Activated CD4-positive, alpha-beta T cell treated with anti-CD3 and anti-CD28 coated beads, Interleukin-2, Interleukin-6, amounts not matched to agents 100 ng/mL and 50 ng/mL, durations not matched to agents 16 hours and 8 hours (primary cell): ENCODE measurements at regions not wholly inside any gene's neighbourhood (a gene's known extent, or its start where the extent isn't known, plus 50 kb on each side); places are given as distances from the start of the nearest gene placed in this dataset.

Experiments used
- DNase-seq: peaks from one replicate; pipeline ENCODE4 v3.0.0-alpha.2; 2020

DNA sequence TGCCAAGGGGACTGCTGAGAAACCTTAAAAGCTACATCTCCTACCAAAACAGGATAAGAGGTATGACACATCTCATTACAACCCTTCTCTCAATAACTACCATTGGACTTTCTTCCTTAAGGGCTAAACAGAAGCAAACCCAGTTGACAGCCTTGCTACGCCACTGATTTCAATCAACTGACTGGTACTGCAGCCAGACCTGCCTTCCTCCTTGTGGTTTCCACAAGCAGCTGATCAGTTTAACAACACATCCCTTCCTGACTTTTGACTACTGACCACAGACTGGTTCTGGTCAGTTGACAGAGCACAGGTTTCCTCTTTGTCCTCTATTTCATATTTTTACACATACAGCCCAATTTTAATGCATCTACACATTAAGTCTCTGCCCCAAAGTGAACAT lies 108.8 kb downstream of the ADAMTS1 start:
- no peak for DNase-seq

DNA sequence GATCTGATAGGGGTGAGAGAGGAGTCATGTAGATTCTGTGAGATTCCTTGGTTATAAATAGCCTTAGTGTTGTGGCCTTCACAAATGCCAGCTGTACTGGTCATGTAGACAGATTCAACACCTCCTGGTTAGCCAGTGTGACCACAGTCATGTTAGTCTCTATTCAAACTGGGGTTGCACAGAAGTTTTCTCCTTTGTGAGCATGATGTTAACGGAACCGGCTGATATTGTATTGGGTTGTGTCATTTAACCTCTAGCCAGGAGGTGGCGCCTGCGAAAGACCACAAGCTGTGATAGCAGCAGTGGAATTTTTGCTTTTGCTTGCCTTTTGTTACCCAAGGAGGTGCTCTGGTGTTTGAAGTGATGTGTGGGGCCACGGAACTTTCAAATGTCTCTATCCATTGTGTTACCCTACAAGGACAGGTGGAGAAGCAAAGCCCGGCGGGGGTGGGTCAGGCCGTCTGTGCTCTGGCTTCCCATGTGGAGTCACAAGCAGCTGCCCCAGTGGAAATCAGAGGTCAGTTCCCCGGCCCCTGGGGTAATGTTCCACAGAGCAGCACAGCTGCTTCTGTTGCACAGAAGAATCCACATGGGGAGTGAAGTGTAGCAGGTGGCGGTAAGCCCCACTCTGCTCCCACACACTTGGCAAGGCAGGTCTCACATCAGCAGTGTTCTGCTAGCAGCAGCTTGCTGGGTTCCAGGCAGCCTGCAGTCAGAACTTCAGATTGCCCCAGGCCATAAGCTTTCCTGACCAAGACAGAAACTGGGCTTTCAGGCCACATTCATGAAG lies 112.6 kb downstream of the ADAMTS1 start:
- peak; percentile 31 for DNase-seq

DNA sequence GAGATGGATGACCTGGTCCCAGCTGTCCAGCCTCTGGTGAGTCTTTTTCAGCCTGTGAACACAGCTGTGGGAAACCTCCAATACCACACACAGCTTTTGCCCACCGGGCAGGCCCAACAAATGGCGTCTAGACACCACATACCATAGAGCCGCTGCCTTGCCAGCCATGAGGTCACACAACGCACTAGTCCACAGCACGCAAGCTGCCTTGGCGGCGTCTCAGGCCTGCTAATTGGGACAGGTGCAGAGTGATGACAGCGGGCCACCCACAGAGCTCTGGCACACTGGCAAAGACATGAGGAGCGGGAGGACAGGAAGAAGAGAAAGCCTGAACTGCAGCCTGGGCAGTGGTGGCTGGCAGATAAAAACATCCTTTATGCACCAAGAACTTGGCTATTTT lies 125.5 kb downstream of the ADAMTS1 start:
- DNase-seq: no peak

DNA sequence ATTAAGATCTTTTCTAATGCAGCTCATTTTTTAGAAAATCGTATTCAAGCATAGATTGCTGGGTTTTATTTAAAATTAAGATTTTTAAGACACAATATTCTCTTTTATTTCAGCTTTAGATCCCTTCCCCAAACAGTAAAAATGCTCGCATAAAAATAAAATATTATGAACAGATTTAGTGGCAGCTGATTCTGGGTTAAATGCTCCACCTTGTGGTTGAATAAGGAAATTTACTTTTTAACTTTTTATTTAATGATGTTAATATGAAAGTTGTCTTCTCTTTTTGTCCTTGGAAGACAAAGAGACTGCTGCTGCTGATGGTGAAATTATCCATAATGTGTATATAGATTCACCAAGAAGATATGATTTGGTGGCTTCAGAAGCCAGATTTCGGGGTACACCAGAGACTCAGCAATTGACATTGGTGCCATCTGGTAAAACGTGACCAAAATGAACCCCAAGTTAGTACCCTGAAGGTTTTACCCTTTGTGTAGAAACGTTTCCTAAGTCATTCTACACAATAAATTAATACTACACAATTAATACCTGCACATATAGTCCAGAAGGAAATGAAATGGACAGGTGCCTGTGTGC lies 128.0 kb downstream of the ADAMTS1 start:
- DNase-seq: peak; percentile 16

DNA sequence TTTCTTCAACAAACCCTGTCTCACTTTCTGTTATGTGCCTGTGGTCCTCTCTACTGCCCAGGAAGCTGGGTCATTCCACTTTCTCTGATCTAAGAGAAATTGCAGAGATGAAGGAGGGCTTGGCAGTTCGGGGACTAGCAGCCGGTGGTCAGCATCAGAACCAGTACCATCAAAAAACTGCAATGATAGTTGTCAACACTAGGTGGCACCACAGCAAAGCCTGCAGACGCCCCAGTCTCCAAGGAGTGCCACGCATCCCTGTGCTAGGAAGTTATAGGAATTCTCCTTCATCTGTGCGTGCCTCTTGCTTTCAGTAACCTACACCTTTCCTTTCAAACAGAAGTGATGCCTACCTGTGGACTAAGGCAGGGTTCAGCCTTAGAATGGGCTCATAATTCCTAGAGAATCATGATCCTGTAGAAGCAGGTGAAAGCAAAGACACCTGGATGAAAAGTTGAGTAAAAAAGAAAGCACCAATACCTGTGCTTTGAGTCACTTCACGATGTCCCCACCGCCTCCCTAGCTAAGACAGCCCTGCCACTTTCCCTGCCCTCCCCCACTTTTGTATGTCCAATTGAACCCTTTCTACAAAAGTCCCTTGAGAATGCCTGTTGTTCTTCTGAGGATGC lies 129.2 kb downstream of the ADAMTS1 start:
- DNase-seq: peak; percentile 42

DNA sequence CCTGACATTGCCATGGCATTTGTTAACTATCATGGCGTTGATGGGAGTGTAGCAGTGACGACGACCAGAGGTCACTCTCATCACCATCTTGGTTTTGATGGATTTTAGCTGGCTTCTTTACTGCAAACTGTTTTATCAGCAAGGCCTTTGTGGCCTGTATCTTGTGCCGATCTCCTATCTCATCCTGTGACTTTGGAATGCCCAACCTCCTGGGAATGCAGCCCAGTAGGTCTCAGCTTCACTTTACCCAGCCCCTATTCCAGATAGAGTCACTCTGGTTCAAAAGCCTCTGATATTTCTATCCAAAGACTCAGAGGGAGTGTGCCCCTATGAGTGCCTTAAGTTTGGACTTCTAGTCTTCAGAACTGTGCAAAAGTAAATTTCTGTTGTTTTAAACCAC lies 130.1 kb downstream of the ADAMTS1 start:
- DNase-seq: no peak

DNA sequence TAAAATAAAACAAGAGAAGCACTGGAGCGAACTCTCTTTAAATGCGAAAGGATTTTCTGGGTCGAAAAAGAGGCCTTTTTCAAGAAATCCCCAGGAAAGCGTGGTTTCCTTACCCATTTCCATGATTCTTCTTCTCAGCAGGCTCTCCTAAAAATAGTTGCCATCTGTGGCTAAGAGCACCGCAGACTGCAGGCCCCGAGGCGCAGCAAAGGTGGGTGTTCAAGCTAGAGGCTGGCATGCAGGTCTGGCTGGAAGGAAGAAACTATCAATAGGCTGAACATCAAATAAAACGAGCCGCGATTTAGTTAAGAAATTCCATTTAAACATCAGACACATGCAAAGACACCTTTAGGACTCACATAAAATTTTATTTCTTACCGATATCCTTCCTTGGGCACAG lies 135.1 kb downstream of the ADAMTS1 start:
- DNase-seq: no peak

DNA sequence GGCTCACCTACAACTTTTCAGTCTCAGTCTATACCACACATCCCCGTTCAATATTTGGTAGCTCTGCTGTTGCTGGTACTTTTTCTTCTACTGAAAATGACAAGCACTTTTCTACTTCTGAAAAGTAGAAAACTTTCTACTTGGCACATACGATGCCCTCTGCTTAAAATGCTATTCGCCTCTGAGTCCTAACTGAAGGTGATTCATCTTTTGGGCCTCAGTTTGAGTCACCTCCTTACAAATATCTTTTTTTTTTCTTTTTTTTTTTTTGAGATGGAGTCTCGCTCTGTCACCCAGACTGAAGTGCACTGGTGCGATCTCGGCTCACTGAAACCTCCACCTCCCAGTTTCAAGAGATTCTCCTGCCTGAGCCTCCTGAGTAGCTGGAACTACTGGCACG lies 136.0 kb upstream of the CYYR1 start:
- peak; percentile 5 for DNase-seq

DNA sequence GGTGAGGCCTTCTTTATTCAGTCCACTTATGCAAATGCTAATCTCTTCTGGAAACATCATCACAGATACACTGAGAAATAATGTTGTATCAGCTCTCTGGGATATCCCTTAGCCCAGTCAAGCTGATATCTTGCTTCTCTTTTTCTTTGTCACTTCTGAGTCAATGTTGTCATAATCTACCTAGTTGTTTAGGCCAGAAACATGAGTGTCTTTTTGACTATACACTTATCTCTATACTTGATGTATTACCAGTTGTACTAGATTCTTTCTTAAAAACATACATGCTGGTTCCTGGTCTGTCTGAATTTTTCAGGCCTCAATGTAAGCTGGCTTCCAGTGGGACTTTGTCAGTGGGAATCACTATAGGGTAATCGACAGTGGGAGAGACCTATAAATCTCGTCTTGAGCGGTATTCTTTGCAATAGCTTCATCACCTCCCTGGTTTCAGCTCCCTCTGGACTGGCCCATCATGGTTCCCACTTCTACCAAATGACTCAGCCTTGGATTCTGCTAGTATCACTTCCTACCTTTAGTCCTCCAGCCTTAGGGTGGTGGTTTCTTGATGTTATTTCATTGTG lies 135.2 kb upstream of the CYYR1 start:
- DNase-seq: no peak

DNA sequence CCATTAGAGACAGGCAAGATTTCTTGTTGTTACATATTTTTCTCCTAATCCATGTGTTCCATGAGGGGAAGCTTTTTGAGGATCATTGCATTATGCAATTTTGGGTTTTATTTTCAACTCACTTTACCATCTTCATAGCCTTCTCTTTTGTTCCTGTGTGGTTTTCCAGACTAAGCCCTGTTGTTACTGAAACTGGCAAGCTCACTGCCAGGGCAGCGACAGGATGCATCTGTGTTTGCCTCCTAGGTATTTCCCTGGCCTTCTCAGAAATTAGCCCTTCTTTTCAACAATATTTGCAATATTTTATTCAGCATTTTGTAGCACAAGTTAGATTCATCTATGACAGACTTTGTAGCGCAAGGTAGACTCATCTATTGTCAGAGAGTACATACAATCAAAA lies 134.2 kb upstream of the CYYR1 start:
- no peak for DNase-seq

DNA sequence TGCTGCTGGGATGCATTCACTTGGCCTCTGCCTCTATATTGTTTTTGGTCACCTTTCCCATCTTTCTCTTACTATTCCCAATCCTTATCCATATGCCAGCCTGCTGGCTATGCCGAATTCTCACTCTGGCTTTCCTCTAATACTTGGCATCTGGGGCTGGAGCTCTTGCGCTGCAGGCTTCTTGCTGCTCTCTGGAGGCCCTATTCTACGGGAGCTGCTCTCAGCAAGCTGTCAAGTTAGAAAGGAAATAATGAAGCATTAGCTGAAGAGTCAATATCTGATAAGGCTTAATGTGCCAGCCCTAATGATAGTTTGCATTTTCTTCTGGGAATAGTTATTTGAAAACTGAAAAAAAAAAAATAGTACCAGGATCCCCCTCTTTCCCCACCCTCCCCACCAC lies 125.3 kb upstream of the CYYR1 start:
- no peak for DNase-seq

DNA sequence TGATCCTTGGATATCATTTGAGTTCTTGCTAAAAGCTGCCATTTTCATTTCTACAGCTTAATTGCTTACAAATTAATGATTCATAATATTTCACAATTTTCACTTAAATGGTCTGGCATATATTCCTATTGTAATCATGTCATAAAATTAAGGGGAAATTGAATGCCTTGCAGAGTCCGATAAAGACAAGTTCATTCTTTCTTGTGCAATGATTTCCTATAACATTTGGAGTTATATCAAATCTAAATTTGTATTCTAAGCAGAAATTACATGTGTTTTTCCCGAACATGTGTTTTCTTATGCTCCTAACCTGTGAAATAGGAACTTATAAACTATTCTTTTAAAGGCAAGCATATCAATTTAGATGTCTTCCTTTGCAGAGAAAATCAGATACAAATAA lies 118.3 kb upstream of the CYYR1 start:
- no peak for DNase-seq

DNA sequence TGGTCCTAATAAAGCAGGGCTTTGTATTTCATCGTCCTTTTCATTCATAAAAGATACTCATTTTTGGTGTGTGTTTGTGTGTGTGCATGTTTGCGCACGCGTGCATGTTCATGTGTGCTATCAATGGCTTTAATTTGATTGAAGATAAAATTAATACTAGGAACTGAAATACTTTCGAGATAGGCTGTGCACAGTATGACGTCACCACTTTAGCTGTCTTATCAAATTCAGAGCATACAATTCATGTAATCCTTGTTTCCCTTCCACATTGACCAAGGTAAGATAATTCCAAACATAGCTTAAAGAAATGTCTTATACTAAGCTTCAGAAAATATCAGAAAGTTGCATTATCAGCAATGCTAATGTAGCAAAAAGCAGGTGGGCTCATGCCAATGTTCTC lies 113.6 kb upstream of the CYYR1 start:
- no peak for DNase-seq

DNA sequence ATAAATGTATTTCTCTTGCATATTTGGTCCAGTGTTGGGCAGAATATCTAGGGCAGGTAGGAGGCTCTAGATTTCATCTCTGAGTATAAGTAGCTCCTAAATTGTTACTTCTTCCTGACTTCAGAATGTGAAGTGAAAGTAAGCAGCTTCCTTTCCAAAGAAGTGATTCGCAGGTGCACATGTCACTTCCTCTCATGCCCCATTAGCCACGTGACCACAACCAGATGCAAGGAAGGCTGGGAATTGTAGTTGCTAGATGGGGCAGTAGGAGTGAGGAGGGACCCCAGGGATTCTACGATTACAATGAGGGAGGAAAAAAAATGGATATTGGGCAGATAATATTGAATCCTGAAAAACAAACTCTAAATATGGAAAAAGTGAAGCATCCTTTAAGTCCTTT lies 113.2 kb upstream of the CYYR1 start:
- peak; percentile 46 for DNase-seq

DNA sequence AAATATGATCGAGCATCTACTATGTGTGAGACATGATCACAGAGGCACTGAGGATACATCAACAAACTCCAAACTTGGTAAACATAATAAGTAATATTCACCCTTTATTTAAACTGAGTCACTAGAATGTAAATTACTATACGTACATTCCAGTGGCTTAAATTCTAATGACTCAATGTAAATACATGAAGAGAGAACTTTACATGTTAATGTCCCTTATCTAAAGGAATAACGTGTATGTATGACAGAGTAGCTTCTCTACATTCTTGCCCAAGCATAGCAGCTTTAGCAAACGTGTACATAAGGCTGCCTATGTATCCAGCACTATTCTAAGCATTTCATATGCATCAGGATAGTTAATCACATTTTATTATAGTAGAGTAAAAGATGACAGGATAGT lies 111.8 kb upstream of the CYYR1 start:
- DNase-seq: no peak

DNA sequence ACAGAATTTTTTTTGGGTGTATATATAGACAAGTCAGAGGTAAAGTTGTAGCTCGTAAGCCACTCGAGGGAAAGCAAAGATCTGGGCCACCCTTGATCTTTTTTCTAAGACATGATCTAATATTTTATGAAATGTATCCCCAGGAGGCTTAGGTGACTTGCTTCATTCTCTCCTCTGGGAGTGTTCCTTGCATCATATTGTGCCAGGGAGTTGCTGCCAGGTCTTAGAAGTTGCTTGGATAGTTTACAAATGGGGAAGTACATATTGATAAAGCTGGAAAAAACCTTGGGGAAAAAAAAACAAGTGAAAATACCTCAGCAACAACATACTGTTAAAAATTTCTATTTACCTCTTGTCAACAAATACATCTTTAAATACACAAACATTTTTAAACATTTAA lies 110.9 kb upstream of the CYYR1 start:
- DNase-seq: no peak

DNA sequence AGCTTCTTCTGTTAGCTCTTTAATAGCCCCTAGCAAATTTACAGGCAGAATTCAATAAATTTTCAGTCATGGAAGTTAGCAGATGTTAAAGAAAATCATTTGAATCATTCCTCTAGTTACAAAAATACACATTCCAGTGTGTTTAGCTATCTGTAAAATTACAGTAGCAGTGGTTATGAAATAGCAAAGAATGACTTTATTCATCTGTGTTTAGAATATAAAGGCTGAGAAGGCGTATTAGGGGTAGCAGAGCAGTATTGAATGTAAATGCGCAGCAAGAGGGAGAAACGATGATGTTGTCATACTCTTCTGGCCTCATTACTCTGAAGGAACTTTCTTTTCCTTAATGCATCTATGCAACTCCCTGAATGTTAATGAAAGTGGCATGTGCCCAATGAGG lies 106.2 kb upstream of the CYYR1 start:
- DNase-seq: no peak

DNA sequence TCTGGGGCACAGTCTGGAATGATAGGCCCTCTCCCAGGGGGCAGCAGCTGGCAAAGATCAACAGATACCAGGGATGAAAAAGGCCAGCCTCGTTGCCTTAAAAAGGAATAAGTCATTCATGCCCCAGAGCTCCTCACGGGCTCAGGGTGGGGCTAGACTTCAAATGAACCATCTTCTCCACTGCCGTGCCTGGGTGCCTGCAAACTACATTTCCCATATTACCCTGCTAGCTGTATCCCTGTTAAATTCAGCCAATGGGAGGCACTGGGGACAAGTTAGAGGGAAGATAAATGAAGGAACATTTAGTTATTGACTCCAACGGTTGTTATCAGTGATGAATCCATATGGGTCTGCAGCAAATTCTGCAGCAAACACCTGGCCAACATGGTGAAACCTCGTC lies 101.2 kb upstream of the CYYR1 start:
- DNase-seq: no peak

DNA sequence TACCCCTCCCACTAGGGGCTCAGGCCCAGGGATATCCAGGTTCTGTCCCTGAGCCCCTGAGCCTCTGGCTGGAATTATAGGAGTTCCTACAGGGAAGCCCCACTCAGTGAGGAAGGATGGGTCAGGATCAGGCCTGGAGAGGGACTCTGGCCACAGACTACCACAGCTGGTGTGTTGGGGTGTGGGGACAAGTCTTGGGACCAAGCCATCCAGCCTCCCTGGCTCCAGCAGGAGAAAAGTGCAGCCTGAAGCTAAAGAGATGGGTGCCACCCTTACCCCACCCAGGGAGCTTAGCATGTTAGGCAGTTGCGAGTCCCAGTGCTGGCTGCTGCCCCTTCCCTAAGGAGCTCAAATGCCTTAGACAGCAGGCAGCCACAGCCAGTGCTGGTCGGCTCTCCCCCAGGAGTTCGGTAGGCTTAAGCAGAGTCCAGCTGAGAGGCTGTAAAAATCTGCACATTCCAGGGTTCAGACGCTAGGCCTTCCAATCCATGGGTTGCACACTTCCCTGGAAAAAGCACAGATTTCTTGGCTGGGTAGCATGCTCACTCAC lies 96.2 kb upstream of the CYYR1 start:
- no peak for DNase-seq

DNA sequence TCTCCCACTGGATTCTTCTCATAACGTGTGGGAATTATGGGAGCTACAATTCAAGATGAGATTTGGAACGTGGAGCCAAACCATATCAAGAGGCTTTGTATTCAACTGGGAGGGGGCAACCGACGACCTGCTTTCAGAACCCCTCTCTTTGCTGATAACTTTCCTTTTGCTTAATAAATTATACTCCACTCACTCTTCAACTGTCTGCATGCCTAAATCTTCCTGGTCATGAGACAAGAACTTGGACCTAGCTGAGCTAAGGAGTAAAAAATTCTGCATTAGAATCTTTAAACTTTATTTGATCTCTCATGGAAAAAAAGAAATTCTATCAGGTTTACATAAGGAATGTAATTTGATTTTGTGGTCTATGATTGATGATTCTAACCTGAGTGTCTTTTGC lies 86.7 kb upstream of the CYYR1 start:
- DNase-seq: no peak

DNA sequence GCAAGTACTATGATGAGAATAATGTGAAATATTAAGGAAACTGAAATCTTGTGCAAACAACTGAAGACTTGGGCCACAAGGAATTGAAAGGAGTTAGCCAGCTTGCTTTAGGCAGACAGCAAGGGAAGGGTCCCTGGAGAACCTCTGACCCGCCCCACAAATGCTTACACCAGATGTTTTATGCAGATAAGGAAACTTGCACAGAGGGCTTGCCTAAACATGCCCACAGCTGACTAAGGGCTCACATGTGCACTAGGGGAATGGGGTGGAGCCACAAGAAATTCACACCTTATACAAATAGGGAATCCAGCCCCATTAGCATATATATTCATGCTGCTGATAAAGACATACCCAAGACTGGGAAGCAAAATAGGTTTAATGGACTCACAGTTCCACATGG lies 86.1 kb upstream of the CYYR1 start:
- no peak for DNase-seq

DNA sequence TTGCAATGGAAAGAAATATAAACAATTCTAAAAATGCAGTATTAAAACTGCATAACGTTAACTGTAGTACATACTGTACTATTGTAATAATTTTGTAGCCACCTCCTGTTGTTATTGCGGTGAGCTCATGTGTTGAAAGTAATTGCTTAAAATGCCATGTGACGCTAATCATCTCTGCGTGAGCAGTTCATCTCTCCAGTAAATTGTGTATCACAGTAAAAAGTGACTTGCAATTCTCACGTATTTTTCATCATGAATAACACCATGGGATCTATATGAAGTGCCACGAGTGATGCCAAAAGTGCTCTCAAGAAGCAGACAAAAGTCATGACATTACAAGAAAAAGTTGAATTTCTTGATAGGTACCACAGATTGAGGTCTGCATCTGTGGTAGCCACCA lies 82.4 kb upstream of the CYYR1 start:
- no peak for DNase-seq

DNA sequence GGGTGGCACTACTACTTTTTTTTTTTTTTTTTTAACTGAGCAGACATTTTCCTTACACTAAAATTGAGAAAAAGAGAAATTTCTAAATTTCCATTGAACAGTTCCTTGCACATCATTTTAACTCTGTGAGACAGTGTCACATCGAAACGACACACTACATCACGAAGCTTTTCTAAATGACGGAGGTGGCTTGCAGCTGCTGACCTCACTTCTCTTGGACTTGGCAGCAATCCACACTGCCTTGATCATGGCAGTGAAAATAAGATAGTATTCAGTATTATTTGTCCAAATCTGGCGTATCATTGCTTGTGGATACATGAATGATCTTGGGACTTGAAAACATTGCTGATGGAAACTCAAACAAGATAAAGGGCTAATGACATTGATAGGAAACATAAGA lies 80.3 kb upstream of the CYYR1 start:
- no peak for DNase-seq

DNA sequence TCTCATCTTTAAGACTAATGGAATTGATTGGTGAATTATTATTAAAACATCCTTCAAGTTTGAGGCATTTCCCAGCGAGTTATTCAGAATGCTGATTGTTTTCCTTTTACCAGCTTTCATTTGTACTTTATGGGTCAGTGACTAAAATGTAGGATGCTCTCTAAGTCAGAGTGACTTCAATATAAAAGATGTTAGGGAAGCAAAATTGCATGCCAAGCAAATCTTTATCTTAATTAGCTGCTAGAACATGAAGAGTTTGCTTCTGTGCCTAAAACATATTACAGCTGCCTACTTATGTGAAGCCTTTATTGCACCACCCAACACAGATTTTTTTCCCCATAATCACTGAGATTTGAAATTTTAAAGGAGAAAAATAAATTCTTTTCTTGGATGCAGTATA lies 79.8 kb upstream of the CYYR1 start:
- no peak for DNase-seq
